Mucosa of gallbladder (tissue), 1 donor: ENCODE measurements at regions not wholly inside any gene's neighbourhood (a gene's known extent, or its start where the extent isn't known, plus 50 kb on each side); places are given as distances from the start of the nearest gene placed in this dataset.
"Not testable (repeated sequence)": the region's sequence is repeated elsewhere in the genome, so short reads cannot be mapped to it uniquely, and the experiment has no call there.

Experiments used
- DNase-seq: peaks from one replicate; pipeline ENCODE4 v3.0.0-alpha.2; 2020; ENCODE audit warnings: low spot score
- donor health status: DM: no; HTN: no; CAD: no.

DNA sequence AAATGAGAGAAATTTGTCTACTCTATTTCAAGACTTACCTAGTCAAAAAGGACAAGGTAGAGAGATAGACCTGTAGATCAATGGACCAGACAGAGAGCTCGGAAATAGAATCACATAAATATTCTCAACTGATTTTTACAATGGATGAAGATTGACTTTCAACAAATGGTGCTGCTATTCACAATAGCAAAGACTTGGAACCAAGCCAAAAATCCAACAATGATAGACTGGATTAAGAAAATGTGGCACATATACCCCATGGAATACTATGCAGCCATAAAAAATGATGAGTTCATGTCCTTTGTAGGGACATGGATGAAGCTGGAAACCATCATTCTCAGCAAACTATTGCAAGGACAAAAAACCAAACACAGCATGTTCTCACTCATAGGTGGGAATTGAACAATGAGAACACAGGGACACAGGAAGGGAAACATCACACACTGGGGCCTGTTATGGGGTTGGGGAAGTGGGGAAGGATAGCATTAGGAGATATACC lies 1128.2 kb downstream of the UQCRFS1 start:
- DNase-seq, result not testable (repeated sequence)

DNA sequence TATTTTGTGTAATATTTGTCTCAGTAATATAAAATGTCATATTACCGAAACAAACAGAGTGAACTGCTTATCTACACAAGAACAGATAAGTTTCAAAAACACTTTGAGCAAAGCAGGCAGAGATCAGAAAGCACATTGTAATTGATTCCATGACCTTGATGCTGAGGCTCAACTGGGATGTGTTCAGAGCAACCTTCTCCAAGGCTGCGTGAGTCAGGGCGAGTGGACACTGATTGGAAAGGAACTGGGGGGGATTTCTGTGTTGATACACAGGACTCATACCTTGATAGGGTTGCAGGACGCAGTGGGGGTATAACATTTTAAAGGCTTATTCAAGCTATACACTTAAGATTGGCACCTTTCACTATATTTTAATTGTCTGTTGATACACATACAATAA lies 1136.3 kb downstream of the UQCRFS1 start:
- DNase-seq, result no peak

DNA sequence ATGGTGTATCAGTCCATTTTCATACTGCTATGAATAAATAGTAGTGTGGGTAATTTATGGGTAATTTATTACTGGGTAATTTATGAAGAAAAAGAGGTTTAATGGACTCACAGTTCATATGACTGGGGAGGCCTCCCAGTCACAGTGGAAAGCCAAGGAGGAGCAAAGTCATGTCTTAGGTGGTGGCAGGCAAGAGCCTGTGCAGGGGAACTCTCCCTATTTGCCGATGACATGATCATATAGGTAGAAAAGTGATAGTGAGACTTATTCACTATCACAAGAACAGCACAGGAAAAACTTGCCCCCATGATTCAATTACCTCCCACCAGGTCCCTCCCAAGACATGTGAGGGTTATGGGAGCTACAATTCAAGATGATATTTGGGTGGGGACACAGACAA lies 1137.7 kb downstream of the UQCRFS1 start:
- DNase-seq, result no peak

- no peak for DNase-seq
These were observed 1138.2 kb downstream of the UQCRFS1 start for GRCh38 chr19:28074773-28075172.

- DNase-seq, result no peak
These were observed 1145.1 kb downstream of the UQCRFS1 start for GRCh38 chr19:28067882-28068281.

- no peak for DNase-seq
These were observed 1146.0 kb downstream of the UQCRFS1 start for GRCh38 chr19:28066988-28067387.

DNA sequence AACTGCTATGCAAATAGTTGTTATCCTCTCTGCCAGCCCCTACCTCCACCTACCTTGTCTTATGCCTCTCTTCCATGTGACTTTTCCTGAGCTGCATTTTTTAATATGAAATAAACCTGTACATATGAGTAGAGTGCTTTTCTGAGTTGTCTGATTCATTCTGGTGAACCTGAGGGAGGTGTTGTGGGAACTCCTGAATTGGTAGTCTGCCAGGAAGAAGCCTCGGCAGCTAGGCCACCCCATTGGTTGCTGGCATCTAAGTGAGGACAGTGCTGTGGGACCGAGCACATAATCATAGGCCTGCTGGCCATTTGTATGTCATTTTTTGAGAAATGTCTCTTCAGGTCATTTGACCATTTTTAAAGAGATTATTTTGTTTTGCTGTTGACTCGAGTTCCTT lies 1146.8 kb downstream of the UQCRFS1 start:
- DNase-seq, result no peak

GRCh38 chr19:28065026-28065425 lies 1147.9 kb downstream of the UQCRFS1 start:
- no peak for DNase-seq

- DNase-seq, result no peak
These were observed 1149.2 kb downstream of the UQCRFS1 start for GRCh38 chr19:28063702-28064101.

DNA sequence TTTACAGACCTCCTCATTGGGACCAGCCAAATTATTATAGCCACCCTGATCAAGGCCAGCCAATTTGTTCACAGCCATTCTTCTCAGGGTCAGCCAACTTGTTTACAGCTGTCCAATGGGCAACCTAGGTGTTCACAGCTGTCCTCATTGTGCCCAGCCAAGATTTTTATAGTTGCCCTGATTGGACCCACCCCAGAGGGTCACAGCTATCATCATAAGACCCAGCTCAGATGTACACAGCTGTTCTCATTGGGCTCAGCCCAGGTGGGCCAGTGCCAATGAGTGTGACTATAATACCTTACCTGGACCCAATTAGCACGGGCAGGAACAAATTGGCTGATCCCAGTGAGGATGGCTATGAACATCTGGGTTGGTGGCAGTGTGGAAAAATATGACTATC lies 1151.8 kb downstream of the UQCRFS1 start:
- DNase-seq, result no peak

- not testable (repeated sequence) for DNase-seq
These were observed 1155.9 kb downstream of the UQCRFS1 start for GRCh38 chr19:28057026-28057425.

- no peak for DNase-seq
These were observed 1161.9 kb downstream of the UQCRFS1 start for GRCh38 chr19:28051047-28051446.

- DNase-seq, result no peak
These were observed 1163.1 kb downstream of the UQCRFS1 start for GRCh38 chr19:28049875-28050274.

GRCh38 chr19:28046932-28047331 lies 1166.0 kb downstream of the UQCRFS1 start:
- no peak for DNase-seq

GRCh38 chr19:28045621-28046020 lies 1167.3 kb downstream of the UQCRFS1 start:
- DNase-seq, result no peak

DNA sequence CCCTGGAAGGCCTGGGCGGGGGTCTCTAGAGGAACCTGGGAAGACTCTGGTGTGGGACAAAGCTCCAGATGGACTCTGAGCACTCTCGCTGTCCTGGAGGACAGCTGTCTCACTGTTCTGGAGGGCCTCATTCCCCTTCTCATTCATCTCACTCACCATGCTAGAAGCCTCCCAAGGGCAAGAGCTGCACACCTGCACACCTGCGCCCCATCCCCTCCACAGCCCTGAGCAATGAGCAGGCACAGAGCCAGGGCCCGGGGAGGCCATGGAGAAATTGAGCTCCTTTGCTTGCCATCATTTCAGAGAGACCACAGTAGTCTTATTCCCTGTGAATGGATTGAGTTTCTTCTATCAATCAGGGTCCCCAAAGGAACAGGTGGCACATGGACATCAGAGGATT lies 1168.5 kb downstream of the UQCRFS1 start:
- DNase-seq, result no peak

DNA sequence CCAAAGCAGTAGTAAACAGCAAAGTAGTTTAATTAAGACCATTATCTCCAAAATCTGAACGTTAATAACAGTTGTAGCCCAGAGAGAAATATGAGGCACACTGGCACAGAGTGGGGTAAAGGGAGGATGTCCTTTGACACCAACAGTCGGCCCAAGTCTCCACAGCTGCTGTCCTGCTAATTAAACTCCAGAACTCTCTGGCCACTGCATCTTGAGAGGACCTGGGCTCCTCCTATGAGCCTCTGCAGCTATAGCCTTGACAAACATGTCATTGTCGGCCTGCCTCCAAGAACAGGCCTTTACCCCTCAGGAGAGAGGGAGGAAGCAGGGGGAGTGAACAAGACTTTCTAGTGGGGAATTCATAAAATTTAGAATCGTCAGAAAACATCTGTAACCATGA lies 1170.4 kb downstream of the UQCRFS1 start:
- no peak for DNase-seq

DNA sequence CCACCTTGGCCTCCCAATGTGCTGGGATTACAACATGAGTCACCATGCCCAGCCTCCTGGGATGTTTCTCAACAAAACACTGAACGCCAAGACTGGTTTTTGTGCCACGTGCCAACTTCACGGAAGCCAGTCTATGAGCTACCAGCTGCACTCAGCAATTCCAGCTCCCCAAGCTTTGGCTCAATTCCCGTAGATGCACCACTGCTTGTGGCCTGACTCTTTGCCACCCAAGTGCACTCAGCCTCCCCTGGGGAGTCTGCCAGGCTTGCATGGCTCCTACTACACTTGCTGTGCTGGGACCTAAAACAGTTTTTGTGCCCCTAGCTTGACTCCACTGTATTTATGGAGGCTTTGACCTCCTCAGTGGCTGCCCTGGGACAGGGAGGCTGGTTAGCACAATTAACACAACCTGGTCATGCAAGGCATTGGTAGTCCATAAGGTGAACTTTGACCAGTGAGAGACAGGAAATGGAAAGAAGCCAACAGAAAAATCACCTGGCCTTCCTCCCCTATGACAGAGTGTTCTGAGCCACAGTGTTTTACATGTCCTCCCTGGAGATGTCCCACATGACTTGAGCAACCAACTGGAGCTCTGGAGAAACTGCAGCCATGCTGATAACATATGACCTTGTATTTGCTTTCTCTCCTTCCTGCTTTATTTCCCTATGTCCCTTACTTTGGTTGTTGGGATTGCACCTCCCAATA lies 1173.1 kb downstream of the UQCRFS1 start:
- DNase-seq, result peak; percentile 17

- DNase-seq, result no peak
These were observed 1175.8 kb downstream of the UQCRFS1 start for GRCh38 chr19:28037186-28037585.

DNA sequence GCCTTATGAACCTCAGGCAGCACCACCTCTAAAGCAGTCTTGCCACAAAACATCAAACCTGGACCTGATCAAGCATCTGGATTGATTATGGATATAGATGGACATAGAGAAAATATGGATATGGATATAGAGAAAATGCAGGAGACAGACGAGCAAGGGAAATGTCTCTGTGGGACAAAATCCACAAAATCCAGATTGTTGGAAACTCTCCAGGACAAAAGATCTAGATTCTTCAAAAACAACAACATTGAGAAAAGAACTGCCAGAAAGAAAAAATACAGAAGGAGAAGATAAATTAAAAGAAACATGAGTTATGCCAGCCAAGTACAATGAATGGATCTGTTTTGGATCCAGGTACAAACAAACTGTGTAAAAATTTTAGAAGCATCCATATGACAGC lies 1176.5 kb downstream of the UQCRFS1 start:
- DNase-seq, result no peak

GRCh38 chr19:28034936-28035335 lies 1178.0 kb downstream of the UQCRFS1 start:
- no peak for DNase-seq

GRCh38 chr19:28028881-28029444 lies 1184.0 kb downstream of the UQCRFS1 start:
- DNase-seq, result no peak

DNA sequence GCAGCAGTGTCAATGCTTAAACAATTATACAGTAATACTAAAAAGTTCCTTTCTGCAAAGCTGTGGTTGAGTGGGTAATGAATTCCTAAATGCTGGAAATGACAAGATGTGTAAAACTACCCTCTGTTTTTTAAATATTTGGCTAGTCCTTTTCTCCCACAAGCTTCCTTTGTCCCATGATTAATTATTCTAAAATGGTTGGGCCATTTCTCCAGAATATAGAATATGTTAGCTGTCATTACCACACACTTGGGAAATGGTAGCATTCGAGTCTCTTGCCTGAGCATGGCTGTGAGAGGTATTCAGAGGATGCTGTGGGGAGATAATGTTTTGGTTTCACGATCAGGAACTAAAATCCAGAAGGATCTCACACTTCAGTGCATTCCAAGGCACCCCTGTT lies 1185.8 kb downstream of the UQCRFS1 start:
- no peak for DNase-seq

DNA sequence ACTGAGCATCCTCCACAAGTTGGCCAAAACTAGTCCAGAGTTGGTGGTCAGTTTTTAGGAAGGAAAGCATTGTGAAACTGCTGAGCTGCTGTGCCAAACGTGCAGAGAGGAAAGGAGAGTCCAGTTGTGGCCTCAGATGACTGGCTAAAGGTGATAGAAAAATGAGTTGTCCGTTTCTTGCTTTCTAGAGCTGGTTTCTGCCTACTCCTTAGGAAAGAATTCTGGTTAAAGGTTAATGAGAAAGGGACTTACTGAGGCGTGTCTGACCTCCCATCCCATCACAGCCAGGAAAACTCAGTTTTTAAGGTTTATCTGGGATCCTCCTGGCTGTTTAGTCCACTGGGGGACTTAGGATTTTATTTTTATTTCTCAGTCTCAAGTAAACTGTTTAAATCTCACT lies 1186.3 kb downstream of the UQCRFS1 start:
- DNase-seq, result no peak
